ENCODE measurements at regions not wholly inside any gene's neighbourhood (a gene's known extent, or its start where the extent isn't known, plus 50 kb on each side); places are given as distances from the start of the nearest gene placed in this dataset.

- Histone ChIP-seq H3K9me3 (ENCODE audit: control insufficient read depth in 2 of 3, insufficient read depth in 1 of 3, low read length in 3 of 3) (no peaks in the 10 kb centered on the region), H3K9ac (ENCODE audit: low read length in 3 of 3) (no peak overlapping the region), H3K4me1 (ENCODE audit: control insufficient read depth in 2 of 3, insufficient read depth in 2 of 3, low read depth in 1 of 3, low read length in 3 of 3) (no peaks in the 10 kb centered on the region), H3K36me3 (ENCODE audit: control insufficient read depth in 2 of 3, insufficient read depth in 3 of 3, low read length in 3 of 3) (no peaks in the 10 kb centered on the region), H3K27ac (ENCODE audit: low read depth in 2 of 2, low read length in 2 of 2) (no peak overlapping the region), H3K4me3 (ENCODE audit: low read length in 3 of 3) (no peak overlapping the region), H3K27me3 (ENCODE audit: control insufficient read depth, insufficient read depth, low read length) (no peaks in the 10 kb centered on the region)
- FAIRE-seq (no peak), DNase-seq (no peak)
- intact Hi-C loops (cut with DNase I), result loop anchor here (5.0 to 10.0 kb wide), 2 partner anchors 360 to 487 kb away; no protein-coding TSS in a partner anchor
- TF ChIP-seq CTCF (IDR thresholded peaks at IDR 0.05; ENCODE audit: borderline replicate concordance, extremely low read depth, insufficient read depth), result no peak
Observed at GRCh38 chr15:66945286-66945685, 120.1 kb upstream of the SMAD3 start.

- no peaks in the 10 kb centered on the region for H3K4me1 ChIP-seq (ENCODE audit: control insufficient read depth in 2 of 3, insufficient read depth in 2 of 3, low read depth in 1 of 3, low read length in 3 of 3)
- no peak for TF ChIP-seq CTCF (IDR thresholded peaks at IDR 0.05; ENCODE audit: borderline replicate concordance, extremely low read depth, insufficient read depth)
- FAIRE-seq, result no peak
- H3K4me3 ChIP-seq (ENCODE audit: low read length in 3 of 3), result no peak overlapping the region
- no peak overlapping the region for H3K9ac ChIP-seq (ENCODE audit: low read length in 3 of 3)
- no peaks in the 10 kb centered on the region for H3K9me3 ChIP-seq (ENCODE audit: control insufficient read depth in 2 of 3, insufficient read depth in 1 of 3, low read length in 3 of 3)
- intact Hi-C loops (cut with DNase I), result loop anchor here (5.0 to 10.0 kb wide), 2 partner anchors 359 to 486 kb away; no protein-coding TSS in a partner anchor
- no peaks in the 10 kb centered on the region for H3K36me3 ChIP-seq (ENCODE audit: control insufficient read depth in 2 of 3, insufficient read depth in 3 of 3, low read length in 3 of 3)
- no peaks in the 10 kb centered on the region for H3K27me3 ChIP-seq (ENCODE audit: control insufficient read depth, insufficient read depth, low read length)
- DNase-seq, result no peak
- no peak overlapping the region for H3K27ac ChIP-seq (ENCODE audit: low read depth in 2 of 2, low read length in 2 of 2)
Observed at GRCh38 chr15:66945842-66946241, 119.6 kb upstream of the SMAD3 start.

- Histone ChIP-seq H3K36me3 (ENCODE audit: control insufficient read depth in 2 of 3, insufficient read depth in 3 of 3, low read length in 3 of 3) (no peaks in the 10 kb centered on the region), H3K4me3 (ENCODE audit: low read length in 3 of 3) (peak overlapping the region in 1 of 3 donors; percentile 28), H3K27me3 (ENCODE audit: control insufficient read depth, insufficient read depth, low read length) (no peaks in the 10 kb centered on the region), H3K4me1 (ENCODE audit: control insufficient read depth in 2 of 3, insufficient read depth in 2 of 3, low read depth in 1 of 3, low read length in 3 of 3) (no peaks in the 10 kb centered on the region), H3K9ac (ENCODE audit: low read length in 3 of 3) (no peak overlapping the region), H3K9me3 (ENCODE audit: control insufficient read depth in 2 of 3, insufficient read depth in 1 of 3, low read length in 3 of 3) (no peaks in the 10 kb centered on the region), H3K27ac (ENCODE audit: low read depth in 2 of 2, low read length in 2 of 2) (no peak overlapping the region)
- peak; percentile 71 for FAIRE-seq
- intact Hi-C loops (cut with DNase I), result loop anchor here (5.0 to 10.0 kb wide), 2 partner anchors 358 to 486 kb away; no protein-coding TSS in a partner anchor
- TF ChIP-seq CTCF (IDR thresholded peaks at IDR 0.05; ENCODE audit: borderline replicate concordance, extremely low read depth, insufficient read depth), result peak; percentile 96
- DNase-seq, result peak in 4 of 5 donors; percentile 71 to 85 (median 74)
Observed at GRCh38 chr15:66946578-66947164, 118.7 kb upstream of the SMAD3 start.
